ENCODE measurements at regions not wholly inside any gene's neighbourhood (a gene's known extent, or its start where the extent isn't known, plus 50 kb on each side); places are given as distances from the start of the nearest gene placed in this dataset.

- Mint-ChIP-seq H3K27me3 (ENCODE audit: unreplicated experiment) (peaks cover 17% of the 10 kb centered on the region), H3K36me3 (ENCODE audit: insufficient read depth, unreplicated experiment) (no peaks in the 10 kb centered on the region), H3K27ac (ENCODE audit: unreplicated experiment) (no peak overlapping the region), H3K4me1 (ENCODE audit: low read depth, unreplicated experiment) (no peaks in the 10 kb centered on the region), H3K4me3 (ENCODE audit: low read depth, unreplicated experiment) (no peak overlapping the region), H3K9me3 (ENCODE audit: low read depth, unreplicated experiment) (no peaks in the 10 kb centered on the region)
- CTCF ChIA-PET: interaction anchor here (0.6 to 0.9 kb wide), 3 partner anchors 30 to 299 kb away, joined by 3 to 6 read pairs (median 3); no protein-coding TSS in a partner anchor
- BruUV-seq (replicated peaks): no TSS peak
- intact Hi-C loops (cut with micrococcal nuclease; ENCODE audit: unreplicated experiment): no loop called here
- DNase-seq: no peak
- TF ChIP-seq CTCF (IDR thresholded peaks at IDR 0.05; ENCODE audit: unreplicated experiment): no peak
Measured at GRCh38 chr17:31696703-31697325, 162.2 kb downstream of the COPRS start.

GRCh38 chr17:31696184-31696602, 162.9 kb downstream of the COPRS start:
- CTCF ChIA-PET: interaction anchor here (0.9 kb wide), 1 partner anchor 115 kb away, joined by 3 read pairs; no protein-coding TSS in a partner anchor
- intact Hi-C loops (cut with micrococcal nuclease; ENCODE audit: unreplicated experiment): no loop called here

GRCh38 chr17:31695456-31696090, 163.5 kb downstream of the COPRS start:
- Mint-ChIP-seq H3K36me3 (ENCODE audit: insufficient read depth, unreplicated experiment) (no peaks in the 10 kb centered on the region), H3K4me3 (ENCODE audit: low read depth, unreplicated experiment) (no peak overlapping the region), H3K9me3 (ENCODE audit: low read depth, unreplicated experiment) (no peaks in the 10 kb centered on the region), H3K27ac (ENCODE audit: unreplicated experiment) (no peak overlapping the region), H3K27me3 (ENCODE audit: unreplicated experiment) (peaks cover 4% of the 10 kb centered on the region), H3K4me1 (ENCODE audit: low read depth, unreplicated experiment) (no peaks in the 10 kb centered on the region)
- DNase-seq: no peak
- TF ChIP-seq CTCF (IDR thresholded peaks at IDR 0.05; ENCODE audit: unreplicated experiment): no peak
- CTCF ChIA-PET: no interaction called here
- intact Hi-C loops (cut with micrococcal nuclease; ENCODE audit: unreplicated experiment): no loop called here
- no TSS peak for BruUV-seq (replicated peaks)

More at GRCh38 chr17:31696184-31696602, 162.9 kb downstream of the COPRS start:
- Mint-ChIP-seq H3K4me3 (ENCODE audit: low read depth, unreplicated experiment) (no peak overlapping the region), H3K4me1 (ENCODE audit: low read depth, unreplicated experiment) (no peaks in the 10 kb centered on the region), H3K36me3 (ENCODE audit: insufficient read depth, unreplicated experiment) (no peaks in the 10 kb centered on the region), H3K9me3 (ENCODE audit: low read depth, unreplicated experiment) (no peaks in the 10 kb centered on the region), H3K27me3 (ENCODE audit: unreplicated experiment) (peaks cover 11% of the 10 kb centered on the region), H3K27ac (ENCODE audit: unreplicated experiment) (no peak overlapping the region)
- no peak for DNase-seq
- no TSS peak for BruUV-seq (replicated peaks)
- TF ChIP-seq CTCF (IDR thresholded peaks at IDR 0.05; ENCODE audit: unreplicated experiment): no peak

GRCh38 chr17:31693433-31694220, 165.4 kb downstream of the COPRS start:
- no peaks in the 10 kb centered on the region for H3K9me3 Mint-ChIP-seq (ENCODE audit: low read depth, unreplicated experiment)
- intact Hi-C loops (cut with micrococcal nuclease; ENCODE audit: unreplicated experiment): no loop called here
- CTCF ChIA-PET: no interaction called here
- DNase-seq: no peak
- no peaks in the 10 kb centered on the region for H3K36me3 Mint-ChIP-seq (ENCODE audit: insufficient read depth, unreplicated experiment)
- BruUV-seq (replicated peaks): no TSS peak
- no peak for TF ChIP-seq CTCF (IDR thresholded peaks at IDR 0.05; ENCODE audit: unreplicated experiment)
- H3K4me3 Mint-ChIP-seq (ENCODE audit: low read depth, unreplicated experiment): no peak overlapping the region
- H3K4me1 Mint-ChIP-seq (ENCODE audit: low read depth, unreplicated experiment): no peaks in the 10 kb centered on the region
- no peaks in the 10 kb centered on the region for H3K27me3 Mint-ChIP-seq (ENCODE audit: unreplicated experiment)
- H3K27ac Mint-ChIP-seq (ENCODE audit: unreplicated experiment): no peak overlapping the region
